Hepatocyte (in vitro differentiated cells): ENCODE measurements at regions not wholly inside any gene's neighbourhood (a gene's known extent, or its start where the extent isn't known, plus 50 kb on each side); places are given as distances from the start of the nearest gene placed in this dataset.

Experiments used
- EZH2 ChIP-seq: fragments of 200-600 bp; sonication (generic); IDR thresholded peaks from 2 replicates; pipeline ENCODE4 v1.6.1; 2016; ENCODE audit warnings: antibody characterized with exemption, mild to moderate bottlenecking, borderline replicate concordance
- TF ChIP-seq, protein P1 (sequence below): fragments of 200-600 bp; sonication (generic); IDR thresholded peaks from 2 replicates; pipeline ENCODE4 v1.5.1; 2016; ENCODE audit warnings: antibody characterized with exemption, mild to moderate bottlenecking; ENCODE audit not compliant: poor library complexity

DNA sequence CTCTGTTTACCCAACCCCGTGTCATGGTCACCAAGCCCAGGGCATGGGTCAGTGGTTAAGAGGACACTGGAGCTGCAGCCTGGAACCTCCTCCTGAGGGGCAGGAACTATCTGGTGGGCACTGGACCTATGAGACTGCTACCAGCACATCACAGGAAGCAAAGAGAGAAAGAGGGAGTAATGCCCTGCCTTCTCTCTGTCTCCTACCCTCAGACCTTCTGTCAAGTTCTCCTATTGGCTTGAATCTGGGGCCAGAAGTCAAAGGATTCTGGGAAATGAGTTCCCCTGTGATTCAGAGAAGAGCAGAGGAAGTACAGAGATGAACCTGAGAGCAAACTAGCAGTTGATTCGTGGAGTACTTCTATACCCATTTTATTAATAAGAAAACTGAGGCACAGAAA is 123.0 kb upstream of the GNAO1 start:
- TF ChIP-seq, protein P1, sequence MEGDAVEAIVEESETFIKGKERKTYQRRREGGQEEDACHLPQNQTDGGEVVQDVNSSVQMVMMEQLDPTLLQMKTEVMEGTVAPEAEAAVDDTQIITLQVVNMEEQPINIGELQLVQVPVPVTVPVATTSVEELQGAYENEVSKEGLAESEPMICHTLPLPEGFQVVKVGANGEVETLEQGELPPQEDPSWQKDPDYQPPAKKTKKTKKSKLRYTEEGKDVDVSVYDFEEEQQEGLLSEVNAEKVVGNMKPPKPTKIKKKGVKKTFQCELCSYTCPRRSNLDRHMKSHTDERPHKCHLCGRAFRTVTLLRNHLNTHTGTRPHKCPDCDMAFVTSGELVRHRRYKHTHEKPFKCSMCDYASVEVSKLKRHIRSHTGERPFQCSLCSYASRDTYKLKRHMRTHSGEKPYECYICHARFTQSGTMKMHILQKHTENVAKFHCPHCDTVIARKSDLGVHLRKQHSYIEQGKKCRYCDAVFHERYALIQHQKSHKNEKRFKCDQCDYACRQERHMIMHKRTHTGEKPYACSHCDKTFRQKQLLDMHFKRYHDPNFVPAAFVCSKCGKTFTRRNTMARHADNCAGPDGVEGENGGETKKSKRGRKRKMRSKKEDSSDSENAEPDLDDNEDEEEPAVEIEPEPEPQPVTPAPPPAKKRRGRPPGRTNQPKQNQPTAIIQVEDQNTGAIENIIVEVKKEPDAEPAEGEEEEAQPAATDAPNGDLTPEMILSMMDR = no peak
- TF ChIP-seq EZH2 = no peak
